H9 (cell line): ENCODE measurements at regions not wholly inside any gene's neighbourhood (a gene's known extent, or its start where the extent isn't known, plus 50 kb on each side); places are given as distances from the start of the nearest gene placed in this dataset.

ENCODE experiments used
- DNase-seq: peaks from one replicate; pipeline ENCODE4 v3.0.0-alpha.2; 2017
- H2AFZ ChIP-seq: one replicate; pipeline ENCODE4 v1.6.1; 2013; ENCODE audit warnings: mild to moderate bottlenecking, low read length, control low read depth, moderate library complexity
- H2AK5ac ChIP-seq: 2 replicates; pipeline ENCODE4 v1.6.1; 2013; ENCODE audit warnings: low read length, control low read depth, mixed read lengths; ENCODE audit not compliant: insufficient read length
- H2BK120ac ChIP-seq: one replicate; pipeline ENCODE4 v1.6.1; 2013; ENCODE audit warnings: low read depth, mild to moderate bottlenecking, low read length, control low read depth, inconsistent platforms; ENCODE audit not compliant: poor library complexity, severe bottlenecking
- H2BK12ac ChIP-seq: 2 replicates; pipeline ENCODE4 v1.6.1; 2013; ENCODE audit warnings: low read length, control low read depth, mixed read lengths, low read depth; ENCODE audit not compliant: insufficient read length
- H2BK15ac ChIP-seq: 2 replicates; pipeline ENCODE4 v1.6.1; 2013; ENCODE audit warnings: low read depth, low read length, control low read depth
- H2BK20ac ChIP-seq: one replicate; pipeline ENCODE4 v1.6.1; 2013; ENCODE audit warnings: low read depth, mild to moderate bottlenecking, low read length, control low read depth, inconsistent platforms; ENCODE audit not compliant: poor library complexity, severe bottlenecking
- H2BK5ac ChIP-seq: 2 replicates; pipeline ENCODE4 v1.6.1; 2013; ENCODE audit warnings: low read length, control low read depth, mixed read lengths; ENCODE audit not compliant: insufficient read length
- H3K14ac ChIP-seq: 2 replicates; pipeline ENCODE4 v1.6.1; 2013; ENCODE audit warnings: low read length, control low read depth; ENCODE audit not compliant: insufficient read depth
- H3K18ac ChIP-seq: 2 replicates; pipeline ENCODE4 v1.6.1; 2013; ENCODE audit warnings: low read depth, mild to moderate bottlenecking, mixed read lengths, low read length, control low read depth; ENCODE audit not compliant: insufficient read length
- H3K23ac ChIP-seq: 2 replicates; pipeline ENCODE4 v1.6.1; 2013; ENCODE audit warnings: low read length, control low read depth, mixed read lengths, low read depth; ENCODE audit not compliant: insufficient read length
- H3K23me2 ChIP-seq: 2 replicates; pipeline ENCODE4 v1.6.1; 2013; ENCODE audit warnings: low read depth, mild to moderate bottlenecking, mixed read lengths, low read length, control low read depth; ENCODE audit not compliant: insufficient read length, poor library complexity, severe bottlenecking
- H3K27ac ChIP-seq: 2 replicates; pipeline ENCODE4 v1.5.1; 2013; ENCODE audit warnings: low read length, control low read depth, mixed read lengths, low read depth; ENCODE audit not compliant: insufficient read length
- H3K27me3 ChIP-seq: 2 replicates; pipeline ENCODE4 v1.6.1; 2013; ENCODE audit warnings: low read length, control low read depth, inconsistent platforms; ENCODE audit not compliant: insufficient read depth
- H3K4ac ChIP-seq: 2 replicates; pipeline ENCODE4 v1.6.1; 2013; ENCODE audit warnings: low read depth, mild to moderate bottlenecking, control low read depth, inconsistent platforms, low read length, moderate library complexity
- H3K4me1 ChIP-seq: 2 replicates; pipeline ENCODE4 v1.6.1; 2013; ENCODE audit warnings: low read length, control low read depth, inconsistent platforms; ENCODE audit not compliant: insufficient read depth
- H3K4me2 ChIP-seq: 2 replicates; pipeline ENCODE4 v1.6.1; 2013; ENCODE audit warnings: low read length, control low read depth, mixed read lengths; ENCODE audit not compliant: insufficient read length, insufficient read depth
- H3K56ac ChIP-seq: 2 replicates; pipeline ENCODE4 v1.6.1; 2013; ENCODE audit warnings: low read depth, mild to moderate bottlenecking, mixed read lengths, low read length, control low read depth; ENCODE audit not compliant: insufficient read length
- H3K79me1 ChIP-seq: 2 replicates; pipeline ENCODE4 v1.6.1; 2013; ENCODE audit warnings: low read depth, mild to moderate bottlenecking, moderate library complexity, low read length, control low read depth, inconsistent platforms; ENCODE audit not compliant: insufficient read depth, poor library complexity, severe bottlenecking
- H3K79me2 ChIP-seq: 2 replicates; pipeline ENCODE4 v1.6.1; 2013; ENCODE audit warnings: low read length, control low read depth, inconsistent platforms; ENCODE audit not compliant: insufficient read depth
- H3K9ac ChIP-seq: 2 replicates; pipeline ENCODE4 v1.6.1; 2013; ENCODE audit warnings: low read length, control low read depth, mixed read lengths; ENCODE audit not compliant: insufficient read length; ENCODE audit errors: extremely low read depth
- H3K9me3 ChIP-seq: one replicate; pipeline ENCODE4 v1.6.1; 2013; ENCODE audit warnings: low read depth, low read length, inconsistent platforms; ENCODE audit not compliant: control insufficient read depth
- H3T11ph ChIP-seq: one replicate; pipeline ENCODE4 v1.6.1; 2013; ENCODE audit warnings: mild to moderate bottlenecking, low read length, control low read depth, inconsistent platforms
- H4K20me1 ChIP-seq: one replicate; pipeline ENCODE4 v1.6.1; 2013; ENCODE audit not compliant: control insufficient read depth, insufficient read length, insufficient read depth
- H4K5ac ChIP-seq: 2 replicates; pipeline ENCODE4 v1.6.1; 2013; ENCODE audit warnings: low read depth, mild to moderate bottlenecking, mixed read lengths, low read length, control low read depth; ENCODE audit not compliant: insufficient read length
- H4K8ac ChIP-seq: replicated peaks from 2 replicates; pipeline ENCODE4 v1.6.1; 2013; ENCODE audit warnings: low read length, control low read depth, mixed read lengths, low read depth; ENCODE audit not compliant: insufficient read length
- H4K91ac ChIP-seq: 2 replicates; pipeline ENCODE4 v1.6.1; 2013; ENCODE audit warnings: low read depth, mild to moderate bottlenecking, moderate library complexity, mixed read lengths, low read length, control low read depth; ENCODE audit not compliant: insufficient read length
- H3K27ac Mint-ChIP-seq, 3 experiments: 2 replicates in 2 of 3; 3 replicates in 1 of 3; pipeline ENCODE4 v1.8.0; 2020 to 2021; ENCODE audit warnings: mixed read lengths in 3 of 3, mild to moderate bottlenecking in 1 of 3, moderate library complexity in 1 of 3
- H3K27me3 Mint-ChIP-seq: 2 replicates; pipeline ENCODE4 v1.8.0; 2021; ENCODE audit warnings: low read depth, mild to moderate bottlenecking, moderate library complexity, mixed read lengths
- H3K36me3 Mint-ChIP-seq, 3 experiments: 2 replicates in 2 of 3; 3 replicates in 1 of 3; pipeline ENCODE4 v1.8.0; 2020 to 2021; ENCODE audit warnings: low read depth in 3 of 3, mixed read lengths in 3 of 3; ENCODE audit not compliant: insufficient read depth in 1 of 3
- H3K4me1 Mint-ChIP-seq, 2 experiments: 2 replicates each; pipeline ENCODE4 v1.8.0; 2020; ENCODE audit warnings: mixed read lengths in 2 of 2
- H3K4me3 Mint-ChIP-seq, 2 experiments: 2 replicates in 1 of 2; 3 replicates in 1 of 2; pipeline ENCODE4 v1.8.0; 2020 to 2021; ENCODE audit warnings: mild to moderate bottlenecking in 2 of 2, mixed read lengths in 2 of 2, moderate library complexity in 1 of 2
- H3K9me3 Mint-ChIP-seq, 2 experiments: 2 replicates in 1 of 2; 3 replicates in 1 of 2; pipeline ENCODE4 v1.8.0; 2020; ENCODE audit warnings: mild to moderate bottlenecking in 2 of 2, mixed read lengths in 2 of 2, moderate library complexity in 1 of 2
- CTCF ChIP-seq: fragments of 200-600 bp; sonication (generic); conservative IDR thresholded peaks from 3 replicates; pipeline ENCODE4 v1.8.0; 2021; ENCODE audit warnings: antibody characterized with exemption, mild to moderate bottlenecking
- WGBS: extraction: QIAGEN DNeasy Blood & Tissue Kit; methylation state at CpG from one replicate; pipeline ENCODE4 v1.1.7; 2013; ENCODE audit warnings: missing lambda C conversion rate, low lambda C conversion rate, mixed read lengths; ENCODE audit not compliant: insufficient read length; ENCODE audit errors: extremely low coverage; 5-methylcytosine and 5-hydroxymethylcytosine counted together

DNA sequence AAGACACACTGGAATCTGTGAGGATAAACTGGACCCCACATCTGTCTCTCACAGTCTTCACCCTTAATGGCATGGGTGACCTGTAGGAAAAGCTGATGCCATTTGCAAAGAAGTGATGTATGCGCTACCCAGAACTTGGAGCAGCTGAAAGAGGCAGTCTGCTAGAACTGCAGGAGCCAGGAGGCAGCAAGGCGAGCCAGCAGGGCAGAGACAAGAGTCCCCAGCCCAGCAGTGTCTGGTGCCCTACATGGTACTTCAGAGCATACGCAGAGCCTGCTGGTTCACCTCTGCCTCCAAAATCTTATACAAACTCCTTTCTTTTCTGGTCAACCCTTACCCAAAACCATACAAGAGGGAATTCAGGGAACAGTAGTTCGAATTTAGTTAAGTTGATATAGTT is 683.1 kb upstream of the RAB6C start:
- no peak overlapping the region for H2BK12ac ChIP-seq
- H3K4me2 ChIP-seq, result no peak overlapping the region
- H3K79me1 ChIP-seq, result no peaks in the 10 kb centered on the region
- Mint-ChIP-seq H3K4me1 (no peaks in the 10 kb centered on the region), H3K9me3 (peaks cover 5 to 7% of the 10 kb centered on the region in 2 experiments; a peak in 3 of 5 replicates), H3K4me3 (no peak overlapping the region), H3K27me3 (peaks cover 2% of the 10 kb centered on the region), H3K36me3 (no peaks in the 10 kb centered on the region), H3K27ac (no peak overlapping the region)
- no peak overlapping the region for H3K27ac ChIP-seq
- no peak overlapping the region for H2BK5ac ChIP-seq
- no peak overlapping the region for H3K18ac ChIP-seq
- no peak overlapping the region for H3T11ph ChIP-seq
- H2BK120ac ChIP-seq, result no peak overlapping the region
- H2BK20ac ChIP-seq, result no peak overlapping the region
- no CpG with 5 or more reads among the region's 4 CpGs for WGBS
- H3K27me3 ChIP-seq, result no peaks in the 10 kb centered on the region
- no peaks in the 10 kb centered on the region for H3K4me1 ChIP-seq
- H2AFZ ChIP-seq, result no peak overlapping the region
- H3K56ac ChIP-seq, result no peak overlapping the region
- no peak overlapping the region for H3K23ac ChIP-seq
- H4K8ac ChIP-seq, result no peak overlapping the region
- no peak overlapping the region for H2AK5ac ChIP-seq
- H3K4ac ChIP-seq, result no peak overlapping the region
- H4K91ac ChIP-seq, result no peak overlapping the region
- TF ChIP-seq CTCF, result no peak
- no peak overlapping the region for H2BK15ac ChIP-seq
- H4K5ac ChIP-seq, result no peak overlapping the region
- no peaks in the 10 kb centered on the region for H4K20me1 ChIP-seq
- H3K14ac ChIP-seq, result no peak overlapping the region
- H3K9me3 ChIP-seq, result no peaks in the 10 kb centered on the region
- DNase-seq, result no peak
- H3K79me2 ChIP-seq, result no peaks in the 10 kb centered on the region
- H3K23me2 ChIP-seq, result no peaks in the 10 kb centered on the region
- H3K9ac ChIP-seq, result no peak overlapping the region
